Muscle layer of colon (tissue), 2 donors: ENCODE measurements at regions not wholly inside any gene's neighbourhood (a gene's known extent, or its start where the extent isn't known, plus 50 kb on each side); places are given as distances from the start of the nearest gene placed in this dataset.

Source experiments
- H3K27ac ChIP-seq: one replicate; pipeline ENCODE4 v1.7.0; 2013; ENCODE audit warnings: low read depth, mild to moderate bottlenecking, low read length, moderate library complexity
- H3K27me3 ChIP-seq, 2 donors: one replicate each; pipeline ENCODE4 v1.7.0; 2013; ENCODE audit warnings: low read length in 2 of 2, mild to moderate bottlenecking in 2 of 2; ENCODE audit not compliant: insufficient read depth in 2 of 2, control insufficient read depth in 1 of 2
- H3K36me3 ChIP-seq: one replicate; pipeline ENCODE4 v1.7.0; 2013; ENCODE audit warnings: mild to moderate bottlenecking, low read length; ENCODE audit not compliant: insufficient read depth
- H3K4me1 ChIP-seq: one replicate; pipeline ENCODE4 v1.7.0; 2013; ENCODE audit warnings: mild to moderate bottlenecking, low read length; ENCODE audit not compliant: insufficient read depth
- H3K4me3 ChIP-seq, 2 donors: one replicate each; pipeline ENCODE4 v1.7.0; 2013; ENCODE audit warnings: low read length in 2 of 2, low read depth in 1 of 2, mild to moderate bottlenecking in 1 of 2, moderate library complexity in 1 of 2
- H3K9ac ChIP-seq: one replicate; pipeline ENCODE4 v1.7.0; 2013; ENCODE audit warnings: low read length
- H3K9me3 ChIP-seq: one replicate; pipeline ENCODE4 v1.7.0; 2013; ENCODE audit warnings: mild to moderate bottlenecking, low read length
- donor health status: abdominal sarcoma.
- donor health status: Adenocarcinoma of cecum.

DNA sequence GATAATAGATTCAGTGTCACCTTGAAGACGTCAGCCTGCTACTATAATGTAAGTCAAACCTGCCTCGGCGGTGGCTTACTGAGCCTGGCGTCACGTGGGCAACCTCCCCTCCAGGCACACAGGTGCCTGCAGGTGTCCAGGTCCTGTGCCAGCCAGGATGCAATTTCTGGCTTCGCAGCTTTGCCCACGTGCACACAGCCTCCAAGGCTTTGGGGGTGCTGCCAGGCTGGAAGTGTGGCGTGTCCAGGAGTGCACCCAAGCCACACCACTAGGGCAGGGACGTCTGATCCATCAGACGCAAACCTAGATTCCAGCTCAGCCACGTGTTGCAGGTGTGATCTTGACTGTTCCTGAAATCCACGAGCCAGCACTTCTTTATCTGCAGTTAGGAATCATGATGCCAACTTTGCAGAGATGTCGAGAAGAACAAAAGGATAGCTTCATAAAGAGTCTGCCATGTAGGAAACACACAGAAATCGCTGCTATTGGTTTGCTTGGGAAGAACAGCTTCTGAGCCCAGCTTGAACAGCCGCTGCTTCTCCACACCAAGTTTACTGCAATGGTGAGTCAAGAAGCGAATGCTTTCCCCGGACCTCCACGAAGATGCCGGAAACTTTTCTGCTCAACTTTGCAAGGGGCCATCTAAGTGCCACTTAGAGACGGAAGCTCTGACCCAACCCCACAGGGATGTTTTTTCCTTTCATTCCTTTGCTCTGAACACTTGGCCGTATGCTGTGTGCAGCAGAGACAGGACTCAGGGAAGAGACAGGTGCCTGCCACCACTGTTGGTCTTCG is 84.2 kb upstream of the SALL3 start:
- Histone ChIP-seq H3K27ac (no peak overlapping the region), H3K9ac (no peak overlapping the region), H3K36me3 (no peaks in the 10 kb centered on the region), H3K4me1 (no peaks in the 10 kb centered on the region), H3K4me3 (no peak overlapping the region), H3K27me3 (no peaks in the 10 kb centered on the region), H3K9me3 (peaks cover 7% of the 10 kb centered on the region)

GRCh38 chr18:78896111-78896905 is 83.3 kb upstream of the SALL3 start:
- Histone ChIP-seq H3K4me3 (no peak overlapping the region), H3K9ac (no peak overlapping the region), H3K9me3 (peaks cover 4% of the 10 kb centered on the region), H3K27ac (no peak overlapping the region), H3K36me3 (no peaks in the 10 kb centered on the region), H3K27me3 (no peaks in the 10 kb centered on the region), H3K4me1 (no peaks in the 10 kb centered on the region)

- Histone ChIP-seq H3K9me3 (peaks cover 4% of the 10 kb centered on the region), H3K9ac (no peak overlapping the region), H3K4me1 (no peaks in the 10 kb centered on the region), H3K27ac (no peak overlapping the region), H3K4me3 (no peak overlapping the region), H3K27me3 (no peaks in the 10 kb centered on the region), H3K36me3 (no peaks in the 10 kb centered on the region)
Measured at GRCh38 chr18:78898066-78898465, 81.6 kb upstream of the SALL3 start.

DNA sequence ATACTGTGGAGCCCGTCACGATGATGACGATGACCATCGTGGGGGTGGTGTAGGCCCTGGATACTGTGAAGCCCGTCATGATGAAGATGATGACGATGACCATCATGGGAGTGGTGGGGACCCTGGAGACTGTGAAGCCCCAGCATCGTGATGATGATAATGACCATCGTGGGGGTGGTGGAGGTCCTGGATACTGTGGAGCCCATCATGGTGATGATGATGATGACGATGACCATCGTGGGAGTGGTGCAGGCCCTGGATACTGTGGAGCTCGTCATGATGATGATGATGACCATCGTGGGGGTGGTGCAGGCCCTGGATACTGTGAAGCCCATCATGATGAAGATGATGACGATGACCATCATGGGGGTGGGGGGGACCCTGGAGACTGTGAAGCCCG is 81.0 kb upstream of the SALL3 start:
- H3K4me3 ChIP-seq = no peak overlapping the region
- H3K9me3 ChIP-seq = peaks cover 4% of the 10 kb centered on the region
- H3K36me3 ChIP-seq = no peaks in the 10 kb centered on the region
- H3K27me3 ChIP-seq = no peaks in the 10 kb centered on the region
- H3K9ac ChIP-seq = no peak overlapping the region
- no peak overlapping the region for H3K27ac ChIP-seq
- H3K4me1 ChIP-seq = no peaks in the 10 kb centered on the region

- Histone ChIP-seq H3K27ac (no peak overlapping the region), H3K4me1 (no peaks in the 10 kb centered on the region), H3K9ac (no peak overlapping the region), H3K27me3 (no peaks in the 10 kb centered on the region), H3K4me3 (no peak overlapping the region), H3K9me3 (peaks cover 4% of the 10 kb centered on the region), H3K36me3 (no peaks in the 10 kb centered on the region)
Measured at GRCh38 chr18:78899241-78899640, 80.4 kb upstream of the SALL3 start.

DNA sequence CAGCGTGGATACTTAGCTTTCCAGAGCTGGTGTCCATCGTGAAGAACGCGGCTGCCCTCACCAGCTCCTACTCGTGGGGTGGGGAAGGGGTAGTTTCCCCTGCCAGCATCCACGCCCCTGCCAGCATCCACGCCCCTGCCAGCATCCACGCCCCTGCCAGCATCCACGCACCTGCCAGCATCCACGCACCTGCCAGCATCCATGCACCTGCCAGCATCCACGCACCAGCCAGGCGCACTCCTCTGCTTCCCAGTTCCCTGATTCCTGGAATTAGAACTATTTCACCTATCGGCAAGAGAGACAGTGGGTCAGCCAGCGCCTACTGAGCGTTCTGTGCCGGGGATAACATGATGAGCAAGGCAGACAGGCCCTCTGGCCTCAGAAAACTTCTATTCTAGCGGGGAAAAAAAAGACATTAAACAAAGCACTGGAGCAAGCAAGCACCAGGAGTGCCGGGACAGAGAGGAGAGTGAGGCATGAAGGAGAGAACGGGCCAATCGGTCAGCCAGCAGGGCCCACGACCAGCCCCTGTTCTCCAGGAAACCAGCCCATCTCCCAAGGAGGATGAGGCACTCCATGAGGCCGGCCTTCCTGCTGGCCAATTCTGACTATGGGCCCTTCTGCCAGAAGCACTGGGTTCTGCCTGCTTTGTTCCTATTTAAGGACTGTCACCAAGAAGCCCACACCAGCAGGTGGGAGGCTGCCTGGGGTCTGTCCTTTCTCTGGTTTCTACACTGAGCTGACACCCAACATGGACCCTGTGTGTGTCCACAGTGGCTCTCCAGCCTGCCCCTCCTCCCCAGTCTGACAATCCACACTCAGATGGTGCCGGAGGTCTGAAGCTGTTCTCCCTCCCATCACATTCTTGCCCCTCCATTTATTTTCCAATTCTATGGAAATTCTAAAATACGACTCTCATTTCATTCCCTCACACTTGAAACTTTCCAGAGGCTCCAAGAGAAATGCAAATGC is 78.4 kb upstream of the SALL3 start:
- H3K4me1 ChIP-seq = no peaks in the 10 kb centered on the region
- no peaks in the 10 kb centered on the region for H3K36me3 ChIP-seq
- H3K9me3 ChIP-seq = peaks cover 4% of the 10 kb centered on the region
- no peak overlapping the region for H3K27ac ChIP-seq
- H3K4me3 ChIP-seq = no peak overlapping the region
- H3K9ac ChIP-seq = no peak overlapping the region
- no peaks in the 10 kb centered on the region for H3K27me3 ChIP-seq

- H3K27me3 ChIP-seq = no peaks in the 10 kb centered on the region
- H3K4me3 ChIP-seq = no peak overlapping the region
- no peaks in the 10 kb centered on the region for H3K36me3 ChIP-seq
- no peaks in the 10 kb centered on the region for H3K4me1 ChIP-seq
- H3K9ac ChIP-seq = no peak overlapping the region
- peaks cover 4% of the 10 kb centered on the region for H3K9me3 ChIP-seq
- no peak overlapping the region for H3K27ac ChIP-seq
Measured at GRCh38 chr18:78901923-78902794, 77.5 kb upstream of the SALL3 start.

GRCh38 chr18:78902795-78903435 is 76.7 kb upstream of the SALL3 start:
- H3K9me3 ChIP-seq = peaks cover 4% of the 10 kb centered on the region
- H3K9ac ChIP-seq = no peak overlapping the region
- no peak overlapping the region for H3K4me3 ChIP-seq
- no peaks in the 10 kb centered on the region for H3K27me3 ChIP-seq
- H3K36me3 ChIP-seq = no peaks in the 10 kb centered on the region
- H3K27ac ChIP-seq = no peak overlapping the region
- H3K4me1 ChIP-seq = no peaks in the 10 kb centered on the region

GRCh38 chr18:78903436-78904178 is 76.0 kb upstream of the SALL3 start:
- Histone ChIP-seq H3K36me3 (no peaks in the 10 kb centered on the region), H3K9ac (no peak overlapping the region), H3K4me1 (no peaks in the 10 kb centered on the region), H3K9me3 (no peaks in the 10 kb centered on the region), H3K27me3 (no peaks in the 10 kb centered on the region), H3K27ac (no peak overlapping the region), H3K4me3 (no peak overlapping the region)

GRCh38 chr18:78904179-78904531 is 75.5 kb upstream of the SALL3 start:
- Histone ChIP-seq H3K27me3 (no peaks in the 10 kb centered on the region), H3K4me3 (no peak overlapping the region), H3K4me1 (no peaks in the 10 kb centered on the region), H3K36me3 (no peaks in the 10 kb centered on the region), H3K27ac (no peak overlapping the region), H3K9ac (no peak overlapping the region), H3K9me3 (no peaks in the 10 kb centered on the region)
